MCF 10A (cell line): ENCODE measurements at regions not wholly inside any gene's neighbourhood (a gene's known extent, or its start where the extent isn't known, plus 50 kb on each side); places are given as distances from the start of the nearest gene placed in this dataset.

ENCODE experiments used
- BruUV-seq: library from RNA; stranded (reverse); fragments of 400-500 nt; replicated peaks from 2 replicates; lab custom pipeline; 2021; lab: Mats Ljungman, UMichigan
- CTCF ChIA-PET: fragments of 300-600 bp; sonication (Branson Sonifier 250); formaldehyde crosslinking; extraction: SDS; loops from one replicate; lab custom pipeline; 2021; ENCODE audit warnings: antibody characterized with exemption, inconsistent platforms; lab: Yijun Ruan, JAX
- POLR2A ChIA-PET: fragments of 300-600, 350-650 bp; sonication (Branson Sonifier 250); formaldehyde crosslinking; extraction: SDS; loops from one replicate; lab custom pipeline; 2020; ENCODE audit warnings: antibody characterized with exemption, inconsistent platforms; lab: Yijun Ruan, JAX
- DNase-seq: peaks from one replicate; pipeline ENCODE4 v3.0.0-alpha.2; 2018; ENCODE audit not compliant: unreplicated experiment
- H3K27ac Mint-ChIP-seq: one replicate; pipeline ENCODE4 v1.8.0; 2022; ENCODE audit warnings: mild to moderate bottlenecking, low read depth, mixed read lengths; ENCODE audit not compliant: unreplicated experiment
- H3K27me3 Mint-ChIP-seq: one replicate; pipeline ENCODE4 v1.8.0; 2022; ENCODE audit warnings: mixed read lengths; ENCODE audit not compliant: insufficient read depth, unreplicated experiment
- H3K36me3 Mint-ChIP-seq: one replicate; pipeline ENCODE4 v1.8.0; 2022; ENCODE audit warnings: mild to moderate bottlenecking, moderate library complexity, mixed read lengths; ENCODE audit not compliant: insufficient read depth, unreplicated experiment
- H3K4me1 Mint-ChIP-seq: one replicate; pipeline ENCODE4 v1.8.0; 2022; ENCODE audit warnings: mixed read lengths; ENCODE audit not compliant: insufficient read depth, unreplicated experiment
- H3K4me3 Mint-ChIP-seq: one replicate; pipeline ENCODE4 v1.8.0; 2022; ENCODE audit warnings: mild to moderate bottlenecking, moderate library complexity, mixed read lengths; ENCODE audit not compliant: unreplicated experiment
- H3K9me3 Mint-ChIP-seq: one replicate; pipeline ENCODE4 v1.8.0; 2022; ENCODE audit warnings: mixed read lengths; ENCODE audit not compliant: unreplicated experiment
- intact Hi-C: fragments of 100-400 bp; cut with micrococcal nuclease; formaldehyde crosslinking; loops from 2 replicates; pipeline ENCODE4 v1.14.1; 2022
- TF ChIP-seq, protein P1 (sequence below): fragments of 200-600 bp; IDR thresholded peaks from one replicate; pipeline ENCODE4 v1.8.0; 2022; ENCODE audit warnings: antibody characterized with exemption, mild to moderate bottlenecking; ENCODE audit not compliant: unreplicated experiment

DNA sequence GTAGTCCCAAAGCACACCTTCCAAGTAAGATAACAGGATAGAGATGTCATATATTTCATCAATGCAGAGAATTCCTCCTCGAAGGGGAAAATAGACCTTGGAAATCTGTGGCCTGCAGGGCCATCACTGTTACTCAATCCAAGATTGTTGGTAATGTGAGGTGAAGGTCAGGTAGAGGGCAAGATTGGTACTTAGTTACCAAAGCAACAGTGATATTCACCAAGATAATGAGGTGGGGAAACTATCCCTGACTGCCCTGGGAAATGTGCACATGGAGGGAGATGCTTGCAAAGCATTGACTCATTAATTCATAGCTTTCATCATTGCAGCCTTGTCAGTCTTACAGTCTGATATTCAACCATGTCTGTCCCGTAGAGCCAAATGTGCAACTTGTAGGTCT lies 234.1 kb upstream of the MON1B start:
- TF ChIP-seq, protein P1, sequence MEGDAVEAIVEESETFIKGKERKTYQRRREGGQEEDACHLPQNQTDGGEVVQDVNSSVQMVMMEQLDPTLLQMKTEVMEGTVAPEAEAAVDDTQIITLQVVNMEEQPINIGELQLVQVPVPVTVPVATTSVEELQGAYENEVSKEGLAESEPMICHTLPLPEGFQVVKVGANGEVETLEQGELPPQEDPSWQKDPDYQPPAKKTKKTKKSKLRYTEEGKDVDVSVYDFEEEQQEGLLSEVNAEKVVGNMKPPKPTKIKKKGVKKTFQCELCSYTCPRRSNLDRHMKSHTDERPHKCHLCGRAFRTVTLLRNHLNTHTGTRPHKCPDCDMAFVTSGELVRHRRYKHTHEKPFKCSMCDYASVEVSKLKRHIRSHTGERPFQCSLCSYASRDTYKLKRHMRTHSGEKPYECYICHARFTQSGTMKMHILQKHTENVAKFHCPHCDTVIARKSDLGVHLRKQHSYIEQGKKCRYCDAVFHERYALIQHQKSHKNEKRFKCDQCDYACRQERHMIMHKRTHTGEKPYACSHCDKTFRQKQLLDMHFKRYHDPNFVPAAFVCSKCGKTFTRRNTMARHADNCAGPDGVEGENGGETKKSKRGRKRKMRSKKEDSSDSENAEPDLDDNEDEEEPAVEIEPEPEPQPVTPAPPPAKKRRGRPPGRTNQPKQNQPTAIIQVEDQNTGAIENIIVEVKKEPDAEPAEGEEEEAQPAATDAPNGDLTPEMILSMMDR = no peak
- ChIA-PET CTCF (no interaction called here), POLR2A (no interaction called here)
- no TSS peak for BruUV-seq
- H3K27ac Mint-ChIP-seq = no peak overlapping the region
- H3K36me3 Mint-ChIP-seq = no peaks in the 10 kb centered on the region
- H3K9me3 Mint-ChIP-seq = no peaks in the 10 kb centered on the region
- intact Hi-C loops = no loop called here
- H3K4me1 Mint-ChIP-seq = peaks cover 22% of the 10 kb centered on the region
- DNase-seq = no peak
- peak overlapping the region; percentile 24 for H3K4me3 Mint-ChIP-seq
- no peaks in the 10 kb centered on the region for H3K27me3 Mint-ChIP-seq

DNA sequence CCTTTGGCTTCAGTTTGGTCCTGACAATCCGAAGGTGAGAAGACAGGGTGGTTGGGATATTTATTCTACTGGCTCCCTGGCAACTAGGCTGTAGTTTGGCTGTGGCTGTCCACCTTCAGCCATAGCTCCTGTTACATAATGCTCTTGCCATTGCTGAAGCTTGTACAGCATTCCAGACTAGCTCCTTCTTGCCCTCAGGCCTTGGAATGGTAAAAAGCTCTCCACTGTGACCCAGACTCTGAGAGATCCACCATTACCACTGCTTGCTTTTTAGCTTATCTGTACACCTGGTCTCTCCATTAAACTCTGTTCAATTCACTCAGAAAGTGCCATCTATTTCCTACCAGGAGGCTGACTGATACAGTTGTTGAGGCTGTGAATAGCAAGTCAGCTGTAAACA lies 231.8 kb upstream of the MON1B start:
- ChIA-PET CTCF (interaction anchor here (1.0 to 1.1 kb wide), 2 partner anchors 48 to 83 kb away, joined by 3 read pairs; no protein-coding TSS in a partner anchor), POLR2A (interaction anchor here (0.9 to 1.6 kb wide), 2 partner anchors 11 to 225 kb away, joined by 3 to 6 read pairs; no protein-coding TSS in a partner anchor)
- no TSS peak for BruUV-seq
- TF ChIP-seq, protein P1 = no peak
- Mint-ChIP-seq H3K27ac (no peak overlapping the region), H3K4me3 (no peak overlapping the region), H3K36me3 (no peaks in the 10 kb centered on the region), H3K4me1 (peaks cover 22% of the 10 kb centered on the region), H3K9me3 (no peaks in the 10 kb centered on the region), H3K27me3 (no peaks in the 10 kb centered on the region)
- intact Hi-C loops = no loop called here
- DNase-seq = peak; percentile 11

DNA sequence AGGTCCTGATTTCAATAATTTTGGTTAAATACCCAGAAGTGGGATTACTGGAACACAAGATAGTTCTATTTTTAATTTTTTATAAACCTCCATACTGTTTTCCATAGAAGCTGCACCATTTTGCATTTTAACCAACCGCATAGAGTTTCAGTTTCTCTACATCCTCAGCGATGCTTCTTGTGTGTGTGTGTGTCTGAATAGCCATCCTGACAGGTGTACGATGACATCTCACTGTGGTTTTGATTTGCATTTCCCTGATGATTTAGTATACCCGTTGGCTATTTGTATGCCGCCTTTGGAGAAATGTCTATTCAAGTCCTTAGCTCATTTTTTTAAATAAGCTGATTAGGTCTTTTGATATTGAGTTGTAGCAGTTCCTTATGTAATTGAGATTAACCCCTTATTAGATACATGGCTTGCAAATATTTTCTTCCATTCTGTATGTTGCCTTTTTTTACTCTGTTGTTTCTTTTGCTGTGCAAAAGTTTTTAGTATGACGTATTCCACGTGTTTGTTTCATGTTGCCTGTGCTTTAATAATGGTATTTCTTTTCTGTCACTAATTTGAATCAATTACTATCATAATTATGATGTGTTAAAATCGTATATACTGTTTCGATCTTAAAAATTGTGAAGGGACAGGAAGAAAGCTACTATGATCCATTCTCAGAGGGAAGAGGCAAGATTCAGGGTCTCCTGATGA lies 227.2 kb upstream of the MON1B start:
- BruUV-seq = no TSS peak
- DNase-seq = no peak
- no peaks in the 10 kb centered on the region for H3K27me3 Mint-ChIP-seq
- ChIA-PET POLR2A (no interaction called here), CTCF (interaction anchor here (1.0 kb wide), 1 partner anchor 13 kb away, joined by 6 read pairs; no protein-coding TSS in a partner anchor)
- H3K4me3 Mint-ChIP-seq = no peak overlapping the region
- no peak overlapping the region for H3K27ac Mint-ChIP-seq
- H3K4me1 Mint-ChIP-seq = peaks cover 12% of the 10 kb centered on the region
- no peaks in the 10 kb centered on the region for H3K36me3 Mint-ChIP-seq
- intact Hi-C loops = no loop called here
- H3K9me3 Mint-ChIP-seq = no peaks in the 10 kb centered on the region
- TF ChIP-seq, protein P1 = no peak

DNA sequence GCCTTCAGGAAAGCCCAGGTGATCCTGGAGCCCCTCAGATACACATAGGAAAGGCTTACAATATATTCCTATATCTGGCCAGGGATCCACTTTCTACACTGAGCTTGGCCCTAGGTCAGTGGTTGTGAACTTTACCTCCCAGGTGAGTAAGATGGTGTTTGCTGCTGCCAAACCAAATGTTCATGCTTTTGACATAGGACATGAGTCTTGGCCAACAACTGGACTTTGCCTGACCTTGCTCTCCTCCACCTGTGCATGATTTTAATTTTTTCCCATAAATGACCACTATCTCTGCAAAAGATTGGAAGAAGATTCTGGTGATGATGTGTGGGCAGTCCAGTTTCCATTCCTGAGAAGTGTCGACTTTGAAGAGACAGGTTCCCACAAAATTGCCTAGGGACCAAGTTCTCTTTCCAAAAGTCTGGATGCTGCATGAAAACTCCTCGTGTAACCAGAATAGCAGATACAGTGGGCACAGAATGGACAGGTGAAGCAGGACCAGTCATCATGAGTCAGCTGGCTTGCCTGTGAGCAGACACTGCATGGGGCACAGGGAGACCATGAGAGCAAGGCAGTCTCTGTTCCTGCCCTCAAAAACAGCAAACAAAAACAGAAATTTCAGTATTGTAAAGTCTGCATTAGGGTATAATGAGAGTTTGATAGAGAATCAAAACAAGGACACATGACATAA lies 226.4 kb upstream of the MON1B start:
- CTCF ChIA-PET = no interaction called here
- intact Hi-C loops = no loop called here
- Mint-ChIP-seq H3K27ac (no peak overlapping the region), H3K9me3 (no peaks in the 10 kb centered on the region), H3K4me3 (no peak overlapping the region), H3K27me3 (no peaks in the 10 kb centered on the region), H3K36me3 (no peaks in the 10 kb centered on the region), H3K4me1 (peaks cover 6% of the 10 kb centered on the region)
- peak; percentile 13 for DNase-seq
- TF ChIP-seq, protein P1 = no peak
- POLR2A ChIA-PET = interaction anchor here (0.7 kb wide), 1 partner anchor 8 kb away, joined by 3 read pairs; no protein-coding TSS in a partner anchor
- no TSS peak for BruUV-seq
